IMR-90 (cell line): ENCODE measurements at regions not wholly inside any gene's neighbourhood (a gene's known extent, or its start where the extent isn't known, plus 50 kb on each side); places are given as distances from the start of the nearest gene placed in this dataset.

Experiments
- ATAC-seq: fragments of 200-7000 bp; cut with Tn5 transposase; 2 replicates; pipeline ENCODE4 v1.9.1; 2020; ENCODE audit warnings: low read depth, mild to moderate bottlenecking, moderate library complexity
- BruUV-seq: library from RNA; stranded (reverse); fragments of 400-500 nt; replicated peaks from 2 replicates; lab custom pipeline; 2021; lab: Mats Ljungman, UMichigan
- CTCF ChIA-PET: fragments of 300-600 bp; formaldehyde crosslinking; extraction: SDS; loops from one replicate; lab custom pipeline; 2021; ENCODE audit warnings: antibody characterized with exemption; lab: Yijun Ruan, JAX
- POLR2A ChIA-PET: fragments of 300-600 bp; sonication (Branson Sonifier 250); formaldehyde crosslinking; loops from one replicate; lab custom pipeline; 2022; ENCODE audit warnings: antibody characterized with exemption; ENCODE audit not compliant: unreplicated experiment; lab: Charles Lee
- DNase-seq: peaks from one replicate; pipeline ENCODE4 v3.0.0; 2013
- H2AFZ ChIP-seq: replicated peaks from 2 replicates; pipeline ENCODE3; 2013; ENCODE audit warnings: low read length, mild to moderate bottlenecking; ENCODE audit not compliant: poor library complexity
- H2AK5ac ChIP-seq: 2 replicates; pipeline ENCODE4 v1.6.1; 2013; ENCODE audit warnings: low read depth, low read length, inconsistent platforms
- H2AK9ac ChIP-seq: replicated peaks from 2 replicates; pipeline ENCODE3; 2013; ENCODE audit warnings: mild to moderate bottlenecking, low read depth, low read length, moderate library complexity; ENCODE audit not compliant: poor library complexity
- H2BK120ac ChIP-seq: 2 replicates; pipeline ENCODE4 v1.6.1; 2013; ENCODE audit warnings: low read depth, low read length, inconsistent platforms
- H2BK15ac ChIP-seq: 3 replicates; pipeline ENCODE4 v1.6.1; 2013; ENCODE audit warnings: low read depth, low read length, inconsistent platforms
- H2BK20ac ChIP-seq: 2 replicates; pipeline ENCODE4 v1.6.1; 2013; ENCODE audit warnings: low read depth, mild to moderate bottlenecking, inconsistent platforms, low read length, moderate library complexity
- H2BK5ac ChIP-seq: 2 replicates; pipeline ENCODE4 v1.6.1; 2013; ENCODE audit warnings: mild to moderate bottlenecking, low read depth, low read length, inconsistent platforms; ENCODE audit not compliant: poor library complexity, severe bottlenecking
- H3K14ac ChIP-seq: replicated peaks from 2 replicates; pipeline ENCODE4 v1.6.1; 2013; ENCODE audit warnings: low read depth, low read length, inconsistent platforms
- H3K18ac ChIP-seq: 2 replicates; pipeline ENCODE4 v1.6.1; 2013; ENCODE audit warnings: low read depth, low read length, control low read depth
- H3K23ac ChIP-seq: 2 replicates; pipeline ENCODE4 v1.6.1; 2013; ENCODE audit warnings: low read depth, low read length, inconsistent platforms
- H3K27ac ChIP-seq: 2 replicates; pipeline ENCODE4 v1.5.1; 2013; ENCODE audit warnings: mild to moderate bottlenecking, control low read depth, low read length; ENCODE audit not compliant: insufficient read depth
- H3K27me3 ChIP-seq: 2 replicates; pipeline ENCODE4 v1.6.1; 2013; ENCODE audit warnings: low read length; ENCODE audit not compliant: control insufficient read depth, insufficient read depth
- H3K36me3 ChIP-seq: 2 replicates; pipeline ENCODE4 v1.6.1; 2013; ENCODE audit warnings: low read length, mixed read lengths; ENCODE audit not compliant: control insufficient read depth, insufficient read depth
- H3K4ac ChIP-seq: 2 replicates; pipeline ENCODE4 v1.6.1; 2013; ENCODE audit warnings: low read depth, low read length, inconsistent platforms
- H3K4me1 ChIP-seq: 2 replicates; pipeline ENCODE4 v1.6.1; 2013; ENCODE audit warnings: low read length, mixed read lengths; ENCODE audit not compliant: control insufficient read depth, insufficient read depth
- H3K4me2 ChIP-seq: 2 replicates; pipeline ENCODE4 v1.6.1; 2013; ENCODE audit warnings: low read depth, mild to moderate bottlenecking, control low read depth, low read length, moderate library complexity
- H3K4me3 ChIP-seq: 2 replicates; pipeline ENCODE4 v1.5.1; 2013; ENCODE audit warnings: low read depth, mild to moderate bottlenecking, control low read depth, low read length, moderate library complexity; ENCODE audit not compliant: insufficient read depth
- H3K56ac ChIP-seq: 2 replicates; pipeline ENCODE4 v1.6.1; 2013; ENCODE audit warnings: low read length, inconsistent platforms; ENCODE audit not compliant: insufficient read depth; ENCODE audit errors: extremely low read depth
- H3K79me1 ChIP-seq, 2 experiments: 2 replicates each; pipeline ENCODE4 v1.6.1; 2013; ENCODE audit warnings: low read length in 2 of 2, inconsistent platforms in 1 of 2, low read depth in 1 of 2
- H3K9ac ChIP-seq: 2 replicates; pipeline ENCODE4 v1.6.1; 2013; ENCODE audit warnings: low read depth, low read length, control low read depth
- H3K9me1 ChIP-seq: 2 replicates; pipeline ENCODE4 v1.6.1; 2013; ENCODE audit warnings: low read length, inconsistent platforms; ENCODE audit not compliant: insufficient read depth
- H3K9me3 ChIP-seq: 2 replicates; pipeline ENCODE4 v1.6.1; 2013; ENCODE audit warnings: low read length; ENCODE audit not compliant: control insufficient read depth, insufficient read depth
- H4K20me1 ChIP-seq: 2 replicates; pipeline ENCODE4 v1.6.1; 2013; ENCODE audit warnings: low read length, inconsistent platforms; ENCODE audit not compliant: insufficient read depth
- H4K5ac ChIP-seq: 2 replicates; pipeline ENCODE4 v1.6.1; 2013; ENCODE audit warnings: mild to moderate bottlenecking, low read depth, low read length, control low read depth
- H4K8ac ChIP-seq, 2 experiments: 2 replicates each; pipeline ENCODE4 v1.6.1; 2013; ENCODE audit warnings: low read depth in 2 of 2, low read length in 2 of 2, control low read depth in 1 of 2, inconsistent platforms in 1 of 2
- H4K91ac ChIP-seq: 2 replicates; pipeline ENCODE4 v1.6.1; 2013; ENCODE audit warnings: low read depth, low read length, inconsistent platforms; ENCODE audit not compliant: insufficient read depth
- BHLHE40 ChIP-seq: fragments of 150-350 bp; IDR thresholded peaks from 2 replicates; pipeline ENCODE4 v1.6.1; 2016; ENCODE audit warnings: mild to moderate bottlenecking, low read depth, low read length
- CEBPB ChIP-seq: IDR thresholded peaks from 2 replicates; pipeline ENCODE4 v1.6.1; 2012; ENCODE audit warnings: low read depth, low read length, improper control_type of control experiment
- CHD1 ChIP-seq: IDR thresholded peaks from 2 replicates; pipeline ENCODE4 v1.6.1; 2012; ENCODE audit warnings: low read depth, low read length, improper control_type of control experiment
- FOS ChIP-seq: fragments of 150-350 bp; IDR thresholded peaks from 2 replicates; pipeline ENCODE4 v1.6.1; 2016; ENCODE audit warnings: low read depth, low read length
- MAFK ChIP-seq: IDR thresholded peaks from 2 replicates; pipeline ENCODE4 v1.6.1; 2012; ENCODE audit warnings: low read depth, low read length, improper control_type of control experiment
- MAZ ChIP-seq: IDR thresholded peaks from 2 replicates; pipeline ENCODE4 v1.6.1; 2012; ENCODE audit warnings: low read depth, mild to moderate bottlenecking, low read length, improper control_type of control experiment, moderate library complexity, borderline replicate concordance
- MXI1 ChIP-seq: IDR thresholded peaks from 2 replicates; pipeline ENCODE4 v1.6.1; 2012; ENCODE audit warnings: low read depth, mild to moderate bottlenecking, low read length, moderate library complexity, borderline replicate concordance
- NFE2L2 ChIP-seq: fragments of 150-350 bp; IDR thresholded peaks from 2 replicates; pipeline ENCODE4 v1.6.1; 2016; ENCODE audit warnings: low read depth, mild to moderate bottlenecking, low read length
- POLR2A ChIP-seq: IDR thresholded peaks from 2 replicates; pipeline ENCODE4 v1.6.1; 2012; ENCODE audit warnings: mild to moderate bottlenecking, low read depth, low read length
- RAD21 ChIP-seq: IDR thresholded peaks from 2 replicates; pipeline ENCODE4 v1.6.1; 2012; ENCODE audit warnings: low read length, improper control_type of control experiment
- RCOR1 ChIP-seq: IDR thresholded peaks from 2 replicates; pipeline ENCODE4 v1.6.1; 2012; ENCODE audit warnings: mild to moderate bottlenecking, low read length, improper control_type of control experiment; ENCODE audit not compliant: insufficient replicate concordance
- RFX5 ChIP-seq: IDR thresholded peaks from 2 replicates; pipeline ENCODE4 v1.8.0; 2012; ENCODE audit warnings: low read depth, mild to moderate bottlenecking, low read length, moderate library complexity
- SMC3 ChIP-seq: fragments of 150-350 bp; IDR thresholded peaks from 2 replicates; pipeline ENCODE4 v1.6.1; 2016; ENCODE audit warnings: low read depth, mild to moderate bottlenecking, antibody characterized with exemption, low read length, moderate library complexity
- WGBS, 2 experiments: methylation state at CpG; one replicate each; pipeline versions ENCODE4 v1.1.5 to v1.1.7; 2013; ENCODE audit warnings: missing lambda C conversion rate in 2 of 2; ENCODE audit not compliant: insufficient read length in 1 of 2; ENCODE audit errors: extremely low coverage in 2 of 2; 5-methylcytosine and 5-hydroxymethylcytosine counted together
- dilution Hi-C: fragments of 300-500 bp; cut with HindIII; formaldehyde crosslinking; loops from one replicate; pipeline ENCODE4 v1.14.3; 2018; ENCODE audit warnings: low sequenced_read_pairs; ENCODE audit not compliant: unreplicated experiment
- in situ Hi-C: fragments of 300-500 bp; cut with MboI; formaldehyde crosslinking; loops from 3 replicates; pipeline ENCODE4 v1.14.3; 2019; ENCODE audit warnings: low sequenced_read_pairs, inconsistent platforms, mixed read lengths
- intact Hi-C: fragments of 100-400 bp; cut with micrococcal nuclease; formaldehyde crosslinking; loops from 2 replicates; pipeline ENCODE4 v1.10.0; 2022
- TF ChIP-seq, protein P1 (sequence below): fragments of 150-350 bp; IDR thresholded peaks from 2 replicates; pipeline ENCODE4 v1.6.1; 2016; ENCODE audit warnings: low read depth, mild to moderate bottlenecking, low read length, moderate library complexity, borderline replicate concordance
- TF ChIP-seq, protein P2 (sequence below): fragments of 150-350 bp; IDR thresholded peaks from 2 replicates; pipeline ENCODE4 v1.6.1; 2017; ENCODE audit warnings: mild to moderate bottlenecking, antibody characterized with exemption, low read length, low read depth
- TF ChIP-seq, protein P3 (sequence below): conservative IDR thresholded peaks from 2 replicates; pipeline ENCODE4 v1.5.1; 2012; ENCODE audit warnings: mild to moderate bottlenecking, low read depth, low read length, improper control_type of control experiment

DNA sequence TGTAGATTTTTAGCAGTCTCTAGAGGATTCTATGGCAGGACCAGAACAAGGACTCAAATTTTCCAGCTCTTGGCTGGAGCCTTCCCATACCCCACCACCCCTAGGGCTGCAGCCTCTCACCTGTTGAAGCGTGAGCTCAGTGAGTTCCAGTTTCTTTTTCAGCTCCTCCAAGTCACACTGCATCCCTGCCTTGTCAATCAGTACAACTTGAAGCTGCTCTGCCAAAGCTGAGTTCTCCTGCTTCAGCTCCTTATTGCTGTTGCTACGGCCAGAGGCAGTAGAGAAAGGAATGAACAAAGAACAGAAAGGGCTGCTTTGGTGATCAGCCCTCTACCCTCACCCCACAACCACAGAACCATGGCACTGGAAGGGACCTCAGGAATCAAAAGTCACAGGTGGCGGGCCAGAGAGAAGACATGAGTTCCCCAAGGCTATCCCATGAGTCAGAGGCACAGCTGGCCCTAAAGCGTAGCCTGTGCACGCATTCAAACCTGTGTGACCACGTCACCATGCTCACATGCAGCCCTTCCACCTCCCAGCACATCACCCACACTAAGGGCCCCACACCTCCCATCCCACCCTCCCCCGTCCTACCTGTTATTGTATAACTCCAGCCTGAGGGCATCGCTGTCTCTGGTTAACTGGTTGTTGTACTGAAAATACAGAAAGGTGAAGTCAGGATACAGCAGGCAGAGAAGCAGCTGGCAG is 83.3 kb upstream of the C2CD4B start:
- DNase-seq (peak; percentile 3), ATAC-seq (no peak)
- Histone ChIP-seq H3K14ac (no peak overlapping the region), H2AK5ac (no peak overlapping the region), H2AFZ (no peak overlapping the region), H3K23ac (no peak overlapping the region), H2BK15ac (no peak overlapping the region), H3K27ac (no peak overlapping the region), H2BK20ac (no peak overlapping the region), H3K56ac (no peak overlapping the region), H4K5ac (no peak overlapping the region), H3K79me1 (no peaks in the 10 kb centered on the region), H3K9me3 (no peaks in the 10 kb centered on the region), H3K9me1 (no peaks in the 10 kb centered on the region), H3K9ac (no peak overlapping the region), H3K36me3 (no peaks in the 10 kb centered on the region), H2BK120ac (no peak overlapping the region), H3K4me1 (no peaks in the 10 kb centered on the region), H3K4me2 (no peak overlapping the region), H3K4ac (no peak overlapping the region), H3K27me3 (peaks cover 25% of the 10 kb centered on the region), H3K4me3 (no peak overlapping the region), H3K18ac (no peak overlapping the region), H4K8ac (no peak overlapping the region), H2AK9ac (no peak overlapping the region), H2BK5ac (no peak overlapping the region), H4K20me1 (no peaks in the 10 kb centered on the region), H4K91ac (no peak overlapping the region)
- WGBS, 2 experiments = 40% methylated on average over 1 of the region's 8 CpGs; no CpG with 5 or more reads in 1 of the 2 experiments
- BruUV-seq = no TSS peak
- dilution Hi-C loops = no loop called here
- in situ Hi-C loops = no loop called here
- ChIA-PET POLR2A (no interaction called here), CTCF (no interaction called here)
- intact Hi-C loops = no loop called here
- TF ChIP-seq, protein P1, sequence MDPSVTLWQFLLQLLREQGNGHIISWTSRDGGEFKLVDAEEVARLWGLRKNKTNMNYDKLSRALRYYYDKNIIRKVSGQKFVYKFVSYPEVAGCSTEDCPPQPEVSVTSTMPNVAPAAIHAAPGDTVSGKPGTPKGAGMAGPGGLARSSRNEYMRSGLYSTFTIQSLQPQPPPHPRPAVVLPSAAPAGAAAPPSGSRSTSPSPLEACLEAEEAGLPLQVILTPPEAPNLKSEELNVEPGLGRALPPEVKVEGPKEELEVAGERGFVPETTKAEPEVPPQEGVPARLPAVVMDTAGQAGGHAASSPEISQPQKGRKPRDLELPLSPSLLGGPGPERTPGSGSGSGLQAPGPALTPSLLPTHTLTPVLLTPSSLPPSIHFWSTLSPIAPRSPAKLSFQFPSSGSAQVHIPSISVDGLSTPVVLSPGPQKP = no peak
- TF ChIP-seq, protein P2, sequence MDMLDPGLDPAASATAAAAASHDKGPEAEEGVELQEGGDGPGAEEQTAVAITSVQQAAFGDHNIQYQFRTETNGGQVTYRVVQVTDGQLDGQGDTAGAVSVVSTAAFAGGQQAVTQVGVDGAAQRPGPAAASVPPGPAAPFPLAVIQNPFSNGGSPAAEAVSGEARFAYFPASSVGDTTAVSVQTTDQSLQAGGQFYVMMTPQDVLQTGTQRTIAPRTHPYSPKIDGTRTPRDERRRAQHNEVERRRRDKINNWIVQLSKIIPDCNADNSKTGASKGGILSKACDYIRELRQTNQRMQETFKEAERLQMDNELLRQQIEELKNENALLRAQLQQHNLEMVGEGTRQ = no peak
- TF ChIP-seq, protein P3, sequence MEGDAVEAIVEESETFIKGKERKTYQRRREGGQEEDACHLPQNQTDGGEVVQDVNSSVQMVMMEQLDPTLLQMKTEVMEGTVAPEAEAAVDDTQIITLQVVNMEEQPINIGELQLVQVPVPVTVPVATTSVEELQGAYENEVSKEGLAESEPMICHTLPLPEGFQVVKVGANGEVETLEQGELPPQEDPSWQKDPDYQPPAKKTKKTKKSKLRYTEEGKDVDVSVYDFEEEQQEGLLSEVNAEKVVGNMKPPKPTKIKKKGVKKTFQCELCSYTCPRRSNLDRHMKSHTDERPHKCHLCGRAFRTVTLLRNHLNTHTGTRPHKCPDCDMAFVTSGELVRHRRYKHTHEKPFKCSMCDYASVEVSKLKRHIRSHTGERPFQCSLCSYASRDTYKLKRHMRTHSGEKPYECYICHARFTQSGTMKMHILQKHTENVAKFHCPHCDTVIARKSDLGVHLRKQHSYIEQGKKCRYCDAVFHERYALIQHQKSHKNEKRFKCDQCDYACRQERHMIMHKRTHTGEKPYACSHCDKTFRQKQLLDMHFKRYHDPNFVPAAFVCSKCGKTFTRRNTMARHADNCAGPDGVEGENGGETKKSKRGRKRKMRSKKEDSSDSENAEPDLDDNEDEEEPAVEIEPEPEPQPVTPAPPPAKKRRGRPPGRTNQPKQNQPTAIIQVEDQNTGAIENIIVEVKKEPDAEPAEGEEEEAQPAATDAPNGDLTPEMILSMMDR = no peak
- no peak for TF ChIP-seq RFX5
- no peak for TF ChIP-seq MAFK
- no peak for TF ChIP-seq NFE2L2
- TF ChIP-seq POLR2A = no peak
- no peak for TF ChIP-seq CEBPB
- TF ChIP-seq RAD21 = no peak
- TF ChIP-seq FOS = no peak
- no peak for TF ChIP-seq CHD1
- no peak for TF ChIP-seq RCOR1
- TF ChIP-seq MAZ = no peak
- TF ChIP-seq SMC3 = no peak
- no peak for TF ChIP-seq MXI1
- no peak for TF ChIP-seq BHLHE40
